Astrocyte of the hippocampus (primary cell): ENCODE measurements at regions not wholly inside any gene's neighbourhood (a gene's known extent, or its start where the extent isn't known, plus 50 kb on each side); places are given as distances from the start of the nearest gene placed in this dataset.
"Not testable (repeated sequence)": the region's sequence is repeated elsewhere in the genome, so short reads cannot be mapped to it uniquely, and the experiment has no call there.

Experiments used
- DNase-seq: peaks from one replicate; pipeline ENCODE4 v3.0.0; 2011; ENCODE audit warnings: low read depth, low spot score

DNA sequence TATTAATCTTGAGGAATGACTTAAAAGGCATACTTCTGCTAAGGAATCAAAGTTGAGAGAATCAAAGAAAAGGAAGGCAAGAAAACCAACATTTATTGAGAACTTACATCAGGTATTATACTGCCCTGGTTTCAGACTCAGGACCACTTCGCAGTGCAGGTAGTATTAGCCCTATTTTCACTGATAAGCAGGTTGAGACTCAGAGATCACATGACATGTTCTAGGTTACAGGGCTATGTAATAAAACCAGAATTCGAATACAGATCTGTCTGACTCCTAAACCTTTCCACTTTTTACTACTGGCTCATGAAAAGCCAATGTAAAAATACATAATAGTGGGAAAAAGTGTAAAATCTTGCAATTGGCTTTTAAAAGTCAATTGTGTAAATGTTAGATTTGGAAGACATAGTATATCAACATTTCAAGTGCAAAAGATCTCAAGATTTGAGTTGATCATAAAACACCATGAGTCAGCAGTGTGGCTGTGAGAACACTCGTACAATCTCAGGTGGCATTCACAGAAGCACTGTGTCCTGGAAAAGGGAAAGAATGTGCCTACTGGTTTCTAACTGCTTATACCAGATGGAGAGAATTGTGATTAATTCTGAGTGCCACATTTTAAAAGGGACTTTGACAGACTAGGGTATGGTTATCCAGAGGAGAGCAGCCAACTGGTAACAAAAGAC, 195.8 kb upstream of the MKLN1 start:
- no peak for DNase-seq

DNA sequence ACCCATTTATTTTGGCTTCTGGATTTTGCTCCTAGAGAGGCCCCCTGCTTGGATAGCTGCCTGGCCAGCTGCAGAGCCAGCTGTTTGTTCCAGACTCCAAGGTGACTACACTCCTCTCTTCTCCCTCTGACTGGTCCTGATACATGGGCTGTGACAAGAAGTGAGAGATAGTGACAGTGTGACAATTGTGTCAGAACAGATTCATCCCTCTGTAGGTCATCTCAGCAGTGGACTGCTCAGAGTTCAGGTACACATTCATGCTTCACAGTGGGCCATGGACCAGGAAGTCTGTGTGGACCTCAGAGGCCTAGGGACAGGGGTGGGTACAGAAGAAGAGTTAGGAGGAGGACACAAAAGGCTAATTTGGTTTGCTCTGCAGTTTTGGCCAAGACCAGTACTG, 188.2 kb upstream of the MKLN1 start:
- DNase-seq = no peak

DNA sequence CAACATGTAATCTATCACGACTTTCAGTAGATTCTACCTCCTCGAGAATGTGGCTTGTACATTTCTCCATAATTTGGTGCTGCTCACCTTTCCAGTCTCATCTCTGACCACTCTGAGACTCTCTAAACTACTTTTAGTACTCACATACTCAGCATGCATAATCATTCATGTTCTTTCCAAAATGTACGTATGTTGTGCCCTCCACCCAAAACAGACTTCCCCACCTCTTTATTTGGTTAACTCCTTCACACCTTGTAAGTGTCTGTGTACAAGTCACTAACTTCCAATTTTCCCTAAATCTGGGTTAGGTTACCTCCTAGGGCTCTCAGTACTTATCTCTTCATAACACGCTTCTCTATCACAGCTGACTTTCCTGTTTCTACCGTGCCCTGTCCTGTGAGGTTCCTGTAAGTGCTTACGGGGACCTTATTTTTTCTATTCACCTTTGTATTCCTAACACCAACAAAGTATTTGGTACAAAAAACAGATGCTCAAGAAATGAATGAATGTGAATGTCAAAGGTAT, 186.2 kb upstream of the MKLN1 start:
- DNase-seq = no peak

GRCh38 chr7:131143869-131144268, 183.8 kb upstream of the MKLN1 start:
- DNase-seq = no peak

DNA sequence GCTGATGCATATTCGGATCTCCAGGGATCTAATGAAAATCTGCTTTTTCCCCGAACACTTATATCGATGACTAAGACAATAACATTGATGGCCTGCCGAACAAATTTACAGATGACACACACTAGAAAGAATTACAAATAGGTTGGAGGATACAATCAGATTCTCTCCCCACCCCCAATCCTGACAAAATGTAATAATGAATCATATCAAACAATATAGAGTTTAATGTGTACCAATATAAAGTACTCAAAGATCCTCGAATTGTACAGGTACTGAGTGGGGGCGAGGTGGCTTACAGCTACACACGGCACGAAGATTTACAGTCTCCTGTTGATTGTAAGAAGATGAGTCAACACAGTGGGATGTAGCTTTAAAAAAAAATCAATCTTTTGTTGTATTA, 182.7 kb upstream of the MKLN1 start:
- DNase-seq = no peak

- DNase-seq = no peak
Observed at GRCh38 chr7:131145770-131146169, 181.9 kb upstream of the MKLN1 start.

DNA sequence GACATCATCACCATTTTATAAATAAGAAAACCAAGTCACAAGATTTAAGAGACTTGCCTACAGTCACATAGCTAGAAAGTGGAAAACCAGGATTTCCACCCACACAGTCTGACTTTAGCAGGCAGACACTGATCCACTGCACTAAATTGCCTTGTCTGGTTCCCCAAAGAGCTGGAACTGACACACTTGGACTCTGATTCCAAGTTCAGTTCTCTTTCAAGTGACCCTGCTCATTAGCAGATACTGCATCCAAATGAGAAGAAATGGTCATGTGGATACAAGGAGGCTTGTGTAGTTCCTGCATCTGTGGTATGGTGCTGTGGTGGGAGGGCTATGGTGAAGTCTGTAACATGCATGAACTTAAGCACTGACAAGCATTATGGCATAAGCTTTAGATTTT, 180.1 kb upstream of the MKLN1 start:
- DNase-seq = no peak

- DNase-seq = no peak
Observed at GRCh38 chr7:131148258-131148657, 179.4 kb upstream of the MKLN1 start.

- peak; percentile 20 for DNase-seq
Observed at GRCh38 chr7:131148708-131149428, 178.8 kb upstream of the MKLN1 start.

- DNase-seq = no peak
Observed at GRCh38 chr7:131149429-131149773, 178.3 kb upstream of the MKLN1 start.

GRCh38 chr7:131149840-131150239, 177.8 kb upstream of the MKLN1 start:
- no peak for DNase-seq

GRCh38 chr7:131151034-131151433, 176.6 kb upstream of the MKLN1 start:
- DNase-seq = no peak

DNA sequence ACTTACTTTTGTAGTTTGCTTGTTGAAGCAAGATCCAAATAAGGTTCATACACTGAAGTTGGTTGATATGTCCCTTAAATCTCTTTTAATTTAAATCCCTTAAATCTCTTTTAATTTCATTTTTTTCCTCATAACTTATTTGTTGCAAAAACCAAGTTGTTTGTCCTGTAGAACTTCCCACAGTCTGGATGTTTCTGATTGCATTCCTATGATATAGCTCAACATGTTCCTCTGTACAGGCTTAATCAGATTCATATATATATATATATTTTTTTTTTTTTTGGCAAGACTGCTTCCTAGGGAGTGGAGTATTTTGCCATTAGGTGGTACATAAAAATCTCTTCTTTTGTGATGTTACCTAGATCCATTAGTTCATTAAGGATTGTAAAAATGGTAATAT, 174.9 kb upstream of the MKLN1 start:
- DNase-seq = no peak

- no peak for DNase-seq
Observed at GRCh38 chr7:131154380-131154779, 173.3 kb upstream of the MKLN1 start.

DNA sequence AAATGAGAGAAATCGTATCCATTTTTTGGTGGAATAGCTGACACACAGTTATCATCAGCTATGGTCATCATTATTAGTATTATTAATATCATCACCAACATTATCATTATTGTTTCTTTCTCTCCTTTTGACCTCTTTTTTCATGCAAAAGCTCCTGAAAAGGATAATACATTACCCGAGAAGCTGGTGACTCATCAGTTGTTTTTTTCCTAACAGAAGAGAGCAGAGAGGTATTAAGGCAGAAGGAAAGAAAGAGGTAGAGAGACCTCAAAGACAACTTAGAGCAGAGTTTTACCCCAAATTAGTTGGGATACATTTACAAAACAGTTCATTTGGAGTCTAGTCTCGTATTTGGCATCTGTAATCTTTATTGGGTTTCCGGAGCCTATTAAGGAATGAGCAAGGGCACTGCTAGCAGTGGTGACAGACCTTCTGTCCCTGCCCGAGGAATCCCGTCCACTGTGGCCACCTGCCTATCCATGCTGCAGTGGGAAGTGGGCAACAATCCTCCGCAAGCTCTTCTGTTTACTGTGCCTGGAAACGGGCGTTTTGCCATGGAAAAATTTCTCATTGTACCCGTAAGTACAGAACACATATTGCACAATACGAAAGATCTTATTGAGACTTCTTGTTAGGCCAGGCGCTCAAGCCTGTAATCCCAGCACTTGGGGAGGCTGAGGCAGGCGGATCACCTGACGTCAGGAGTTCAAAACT, 170.0 kb upstream of the MKLN1 start:
- DNase-seq = peak; percentile 37

DNA sequence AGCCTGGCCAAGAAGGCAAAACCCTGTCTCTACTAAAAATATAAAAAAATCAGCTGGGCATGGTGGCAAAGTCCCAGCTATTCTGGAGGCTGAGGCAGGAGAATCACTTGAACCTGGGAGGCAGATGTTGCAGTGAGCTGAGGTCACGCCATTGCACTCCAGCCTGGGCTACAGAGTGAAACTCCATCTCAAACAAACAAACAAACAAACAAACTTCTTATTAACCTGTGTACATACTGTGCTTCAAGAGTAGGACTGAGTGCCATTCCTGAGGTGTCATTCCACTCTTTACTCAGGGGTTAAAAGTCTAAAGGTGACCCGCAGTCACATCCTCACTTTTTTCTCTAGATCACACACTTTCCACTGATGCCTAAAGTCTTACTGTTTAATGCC, 169.4 kb upstream of the MKLN1 start:
- DNase-seq = not testable (repeated sequence)

GRCh38 chr7:131159961-131160361, 167.7 kb upstream of the MKLN1 start:
- DNase-seq = peak; percentile 81

GRCh38 chr7:131161103-131161502, 166.6 kb upstream of the MKLN1 start:
- peak; percentile 30 for DNase-seq

- DNase-seq = peak; percentile 78
Observed at GRCh38 chr7:131164025-131164925, 163.4 kb upstream of the MKLN1 start.

GRCh38 chr7:131166066-131166465, 161.6 kb upstream of the MKLN1 start:
- DNase-seq = peak; percentile 76

DNA sequence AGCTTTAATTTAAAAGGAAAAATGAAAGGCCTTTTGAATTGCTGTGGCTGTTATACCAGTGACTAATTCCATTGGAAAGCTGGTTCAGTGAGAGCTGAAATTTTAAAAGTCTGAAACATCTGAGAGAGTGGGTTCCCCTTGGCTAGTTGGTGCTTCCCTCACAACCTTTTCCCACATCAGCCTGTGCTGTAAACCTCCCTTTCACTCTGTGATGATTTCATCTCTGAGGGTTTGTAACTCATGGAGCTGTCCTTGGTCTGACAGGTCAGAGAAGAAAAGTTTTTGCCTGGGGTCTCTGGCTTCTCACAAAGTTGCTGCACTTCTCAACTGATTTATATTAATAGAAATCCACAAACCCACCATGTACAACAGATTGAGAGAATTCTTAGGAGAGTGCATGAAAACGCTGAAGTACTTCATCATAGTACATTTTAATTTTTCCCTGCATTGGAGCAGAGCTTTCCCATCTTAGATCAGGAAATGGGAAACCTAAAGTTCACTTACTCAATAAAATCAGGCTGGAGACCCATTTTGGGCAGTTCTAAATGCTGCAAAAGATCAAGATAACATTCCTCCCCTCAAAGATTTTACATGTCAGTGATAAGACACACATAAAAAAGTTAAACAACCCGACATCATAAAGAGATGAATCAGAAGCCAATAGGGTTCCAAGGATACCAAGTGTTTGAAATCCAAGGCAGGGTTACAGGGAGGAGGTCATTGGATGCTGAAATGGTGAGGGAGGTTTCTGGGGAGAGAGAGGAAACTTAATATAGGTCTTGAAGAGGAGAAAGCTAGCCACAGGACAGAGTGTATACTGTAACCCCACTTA, 157.0 kb upstream of the MKLN1 start:
- DNase-seq = peak; percentile 61
